ENCODE measurements at regions not wholly inside any gene's neighbourhood (a gene's known extent, or its start where the extent isn't known, plus 50 kb on each side); places are given as distances from the start of the nearest gene placed in this dataset.

- no peaks in the 10 kb centered on the region for H3K27me3 ChIP-seq (ENCODE audit: low read depth)
- no peaks in the 10 kb centered on the region for H3K9me3 ChIP-seq
- DNase-seq = no peak
- H3K4me1 ChIP-seq = no peaks in the 10 kb centered on the region
- intact Hi-C loops (cut with DNase I) = no loop called here
- no peak overlapping the region for H3K4me3 ChIP-seq
- H3K36me3 ChIP-seq = no peaks in the 10 kb centered on the region
- TF ChIP-seq, protein P1, sequence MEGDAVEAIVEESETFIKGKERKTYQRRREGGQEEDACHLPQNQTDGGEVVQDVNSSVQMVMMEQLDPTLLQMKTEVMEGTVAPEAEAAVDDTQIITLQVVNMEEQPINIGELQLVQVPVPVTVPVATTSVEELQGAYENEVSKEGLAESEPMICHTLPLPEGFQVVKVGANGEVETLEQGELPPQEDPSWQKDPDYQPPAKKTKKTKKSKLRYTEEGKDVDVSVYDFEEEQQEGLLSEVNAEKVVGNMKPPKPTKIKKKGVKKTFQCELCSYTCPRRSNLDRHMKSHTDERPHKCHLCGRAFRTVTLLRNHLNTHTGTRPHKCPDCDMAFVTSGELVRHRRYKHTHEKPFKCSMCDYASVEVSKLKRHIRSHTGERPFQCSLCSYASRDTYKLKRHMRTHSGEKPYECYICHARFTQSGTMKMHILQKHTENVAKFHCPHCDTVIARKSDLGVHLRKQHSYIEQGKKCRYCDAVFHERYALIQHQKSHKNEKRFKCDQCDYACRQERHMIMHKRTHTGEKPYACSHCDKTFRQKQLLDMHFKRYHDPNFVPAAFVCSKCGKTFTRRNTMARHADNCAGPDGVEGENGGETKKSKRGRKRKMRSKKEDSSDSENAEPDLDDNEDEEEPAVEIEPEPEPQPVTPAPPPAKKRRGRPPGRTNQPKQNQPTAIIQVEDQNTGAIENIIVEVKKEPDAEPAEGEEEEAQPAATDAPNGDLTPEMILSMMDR (IDR thresholded peaks at IDR 0.05) = no peak
- no peak overlapping the region for H3K27ac ChIP-seq
- ATAC-seq = no peak
Observed at GRCh38 chr3:163919154-163919553, 1159.1 kb downstream of the SI start.

GRCh38 chr3:163916596-163917560 is 1161.4 kb downstream of the SI start:
- Histone ChIP-seq H3K27me3 (ENCODE audit: low read depth) (no peaks in the 10 kb centered on the region), H3K36me3 (no peaks in the 10 kb centered on the region), H3K9me3 (no peaks in the 10 kb centered on the region), H3K4me1 (no peaks in the 10 kb centered on the region), H3K27ac (no peak overlapping the region), H3K4me3 (no peak overlapping the region)
- TF ChIP-seq, protein P1 (IDR thresholded peaks at IDR 0.05) = peak; percentile 6
- intact Hi-C loops (cut with DNase I) = no loop called here
- ATAC-seq = no peak
- DNase-seq = no peak

- H3K36me3 ChIP-seq = no peaks in the 10 kb centered on the region
- no peak overlapping the region for H3K4me3 ChIP-seq
- H3K9me3 ChIP-seq = no peaks in the 10 kb centered on the region
- intact Hi-C loops (cut with DNase I) = no loop called here
- no peaks in the 10 kb centered on the region for H3K4me1 ChIP-seq
- ATAC-seq (no peak), DNase-seq (no peak)
- TF ChIP-seq, protein P1 (IDR thresholded peaks at IDR 0.05) = no peak
- H3K27me3 ChIP-seq (ENCODE audit: low read depth) = no peaks in the 10 kb centered on the region
- H3K27ac ChIP-seq = no peak overlapping the region
Observed at GRCh38 chr3:163915280-163915679, 1163.0 kb downstream of the SI start.

DNA sequence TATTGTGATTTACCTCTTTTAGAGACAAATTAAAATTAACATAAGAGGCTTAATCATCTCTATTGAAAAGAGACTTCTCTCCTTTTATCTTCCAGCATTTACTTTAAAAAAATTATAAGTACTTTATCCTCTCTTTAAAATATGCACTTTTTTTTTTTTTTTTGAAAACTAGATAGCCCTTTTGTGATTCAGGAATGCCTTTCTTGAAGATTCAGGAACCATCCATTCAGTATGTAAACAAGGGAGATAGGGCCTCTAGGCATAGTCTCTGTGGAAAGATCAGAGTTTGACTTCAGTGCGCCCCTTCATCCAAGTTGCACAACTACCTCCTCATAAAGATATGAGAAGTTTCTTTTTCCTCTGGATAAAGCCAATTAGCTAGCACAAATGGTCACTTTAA is 1163.7 kb downstream of the SI start:
- no peaks in the 10 kb centered on the region for H3K36me3 ChIP-seq
- H3K27me3 ChIP-seq (ENCODE audit: low read depth) = no peaks in the 10 kb centered on the region
- ATAC-seq (no peak), DNase-seq (no peak)
- no peak overlapping the region for H3K27ac ChIP-seq
- TF ChIP-seq, protein P1 (IDR thresholded peaks at IDR 0.05) = no peak
- no peaks in the 10 kb centered on the region for H3K4me1 ChIP-seq
- no peak overlapping the region for H3K4me3 ChIP-seq
- intact Hi-C loops (cut with DNase I) = no loop called here
- no peaks in the 10 kb centered on the region for H3K9me3 ChIP-seq

DNA sequence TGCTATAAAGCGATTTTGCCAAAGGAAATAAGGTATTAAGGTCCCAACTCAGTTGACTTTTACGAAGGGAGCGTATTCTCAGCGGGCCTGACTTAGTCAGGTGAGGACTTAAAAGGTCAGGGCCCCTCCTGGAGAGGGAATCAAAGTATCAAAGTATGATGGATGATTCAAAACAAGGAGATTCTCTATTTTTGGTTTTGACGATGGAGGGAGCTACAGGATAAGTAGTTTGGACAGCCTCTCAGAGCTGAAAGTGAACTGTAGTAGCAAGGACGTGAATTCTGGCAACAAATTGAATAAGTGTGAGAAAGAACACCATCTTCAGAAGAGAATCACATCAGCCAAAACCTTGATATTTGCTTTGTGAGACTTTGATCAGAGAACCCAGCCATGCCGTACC is 1186.5 kb downstream of the SI start:
- no peaks in the 10 kb centered on the region for H3K4me1 ChIP-seq
- no peaks in the 10 kb centered on the region for H3K36me3 ChIP-seq
- no peaks in the 10 kb centered on the region for H3K27me3 ChIP-seq (ENCODE audit: low read depth)
- intact Hi-C loops (cut with DNase I) = no loop called here
- H3K9me3 ChIP-seq = no peaks in the 10 kb centered on the region
- ATAC-seq (no peak), DNase-seq (no peak)
- TF ChIP-seq, protein P1 (IDR thresholded peaks at IDR 0.05) = no peak
- no peak overlapping the region for H3K27ac ChIP-seq
- no peak overlapping the region for H3K4me3 ChIP-seq

All from lower lobe of right lung (tissue), 2 donors.